ENCODE measurements at regions not wholly inside any gene's neighbourhood (a gene's known extent, or its start where the extent isn't known, plus 50 kb on each side); places are given as distances from the start of the nearest gene placed in this dataset.
A peak's percentile ranks its signal among the peaks of the same experiment; 100 is the strongest.

DNA sequence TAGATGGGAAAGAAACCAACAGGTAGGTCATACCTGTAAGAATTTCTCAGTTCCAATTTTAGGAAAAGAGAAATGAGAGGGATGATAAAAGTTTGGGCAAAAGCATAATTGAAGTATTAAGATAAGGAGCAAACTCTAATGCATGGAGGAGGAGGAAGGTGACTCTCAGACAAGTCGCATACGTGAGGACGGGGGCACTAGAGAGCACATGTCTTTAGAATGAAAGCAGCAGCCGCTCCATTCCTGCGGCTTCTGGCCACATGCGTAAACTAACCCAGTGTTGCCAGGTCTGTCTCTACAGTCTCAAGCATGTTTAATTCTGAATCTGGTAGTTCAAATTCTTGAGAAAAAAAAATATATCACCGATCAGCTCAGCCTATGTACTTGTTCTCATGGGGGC is 371.5 kb upstream of the SLC30A5 start:
- DNase-seq (ENCODE audit: extremely low spot score) = peak; percentile 37

GRCh38 chr5:68725905-68726683 is 367.7 kb upstream of the SLC30A5 start:
- 83% methylated on average over 7 of the region's 7 CpGs for WGBS
- no peaks in the 10 kb centered on the region for H3K36me3 ChIP-seq
- no peaks in the 10 kb centered on the region for H3K27me3 ChIP-seq
- no peaks in the 10 kb centered on the region for H3K9me3 ChIP-seq
- TF ChIP-seq POLR2A (IDR thresholded peaks at IDR 0.05; ENCODE audit: low read depth) = no peak
- no peak for TF ChIP-seq CTCF (IDR thresholded peaks at IDR 0.05)
- TF ChIP-seq POLR2AphosphoS5 (IDR thresholded peaks at IDR 0.05) = no peak
- no peak for TF ChIP-seq EP300 (IDR thresholded peaks at IDR 0.05)
- no peak overlapping the region for H3K4me3 ChIP-seq
- peak; percentile 45 for DNase-seq (ENCODE audit: extremely low spot score)
- peaks cover 11 to 12% (median 12%) of the 10 kb centered on the region in 4 donors for H3K4me1 ChIP-seq
- no peak overlapping the region for H3K27ac ChIP-seq (replicated peaks in 1 of 4)
- intact Hi-C loops (cut with DNase I) = no loop called here

More for the DNA sequence above, 371.5 kb upstream of the SLC30A5 start:
- Histone ChIP-seq H3K4me1 (no peaks in the 10 kb centered on the region), H3K27ac (replicated peaks in 1 of 4) (no peak overlapping the region), H3K9me3 (no peaks in the 10 kb centered on the region), H3K36me3 (no peaks in the 10 kb centered on the region), H3K27me3 (no peaks in the 10 kb centered on the region), H3K4me3 (no peak overlapping the region)
- 93% methylated on average over 7 of the region's 7 CpGs for WGBS
- TF ChIP-seq EP300 (IDR thresholded peaks at IDR 0.05) (no peak), POLR2A (IDR thresholded peaks at IDR 0.05; ENCODE audit: low read depth) (no peak), CTCF (IDR thresholded peaks at IDR 0.05) (no peak), POLR2AphosphoS5 (IDR thresholded peaks at IDR 0.05) (no peak)
- intact Hi-C loops (cut with DNase I) = no loop called here

- Histone ChIP-seq H3K36me3 (no peaks in the 10 kb centered on the region), H3K4me1 (peaks cover 11 to 16% (median 14%) of the 10 kb centered on the region in 4 donors), H3K4me3 (no peak overlapping the region), H3K27ac (replicated peaks in 1 of 4) (no peak overlapping the region), H3K27me3 (no peaks in the 10 kb centered on the region), H3K9me3 (no peaks in the 10 kb centered on the region)
- TF ChIP-seq POLR2A (IDR thresholded peaks at IDR 0.05; ENCODE audit: low read depth) (no peak), CTCF (IDR thresholded peaks at IDR 0.05) (no peak), POLR2AphosphoS5 (IDR thresholded peaks at IDR 0.05) (no peak), EP300 (IDR thresholded peaks at IDR 0.05) (no peak)
- intact Hi-C loops (cut with DNase I) = no loop called here
- 83% methylated on average over 2 of the region's 2 CpGs for WGBS
- peak; percentile 75 for DNase-seq (ENCODE audit: extremely low spot score)
Measured at GRCh38 chr5:68727931-68728330, 365.9 kb upstream of the SLC30A5 start.

DNA sequence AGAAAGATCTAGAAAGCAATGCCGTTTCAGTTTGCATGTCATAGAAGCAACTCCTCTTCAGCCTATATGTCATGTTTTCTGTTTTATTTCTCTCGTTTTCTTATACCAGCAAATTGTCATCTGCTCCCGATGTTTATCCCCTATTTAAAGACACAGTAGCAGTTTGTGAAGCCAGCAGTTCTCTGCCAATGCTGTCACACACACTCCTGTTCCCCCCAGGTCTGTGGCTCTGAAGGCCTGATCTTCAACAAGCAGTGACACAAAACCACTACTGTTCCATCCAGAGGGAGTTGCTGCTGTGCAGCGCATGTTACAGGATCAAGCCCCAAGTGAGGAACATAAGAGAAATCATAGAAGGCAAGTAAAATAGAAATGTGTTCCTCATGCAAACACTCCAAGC is 364.1 kb upstream of the SLC30A5 start:
- H3K4me1 ChIP-seq = peaks cover 11 to 16% (median 14%) of the 10 kb centered on the region in 4 donors
- no peaks in the 10 kb centered on the region for H3K27me3 ChIP-seq
- H3K27ac ChIP-seq (replicated peaks in 1 of 4) = no peak overlapping the region
- intact Hi-C loops (cut with DNase I) = no loop called here
- no peaks in the 10 kb centered on the region for H3K9me3 ChIP-seq
- no peak overlapping the region for H3K4me3 ChIP-seq
- DNase-seq (ENCODE audit: extremely low spot score) = peak; percentile 47
- no peak for TF ChIP-seq POLR2AphosphoS5 (IDR thresholded peaks at IDR 0.05)
- no peak for TF ChIP-seq EP300 (IDR thresholded peaks at IDR 0.05)
- TF ChIP-seq POLR2A (IDR thresholded peaks at IDR 0.05; ENCODE audit: low read depth) = no peak
- TF ChIP-seq CTCF (IDR thresholded peaks at IDR 0.05) = no peak
- 89% methylated on average over 4 of the region's 4 CpGs for WGBS
- no peaks in the 10 kb centered on the region for H3K36me3 ChIP-seq
